Loucy (cell line): ENCODE measurements at regions not wholly inside any gene's neighbourhood (a gene's known extent, or its start where the extent isn't known, plus 50 kb on each side); places are given as distances from the start of the nearest gene placed in this dataset.

ENCODE experiments used
- H2AFZ ChIP-seq: fragments of 200-600 bp; sonication (generic); 2 replicates; pipeline ENCODE4 v1.6.0; 2016; ENCODE audit warnings: antibody characterized with exemption, mild to moderate bottlenecking, low read length, moderate library complexity
- H3F3A ChIP-seq: fragments of 200-600 bp; 2 replicates; pipeline ENCODE4 v1.6.0; 2016; ENCODE audit warnings: antibody characterized with exemption, low read depth, mild to moderate bottlenecking
- H3K27me3 ChIP-seq: fragments of 200-600 bp; sonication (generic); 2 replicates; pipeline ENCODE4 v1.6.1; 2014; ENCODE audit warnings: low read length, mild to moderate bottlenecking; ENCODE audit not compliant: insufficient read depth, poor library complexity, severe bottlenecking
- H3K36me3 ChIP-seq: fragments of 200-600 bp; sonication (generic); 2 replicates; pipeline ENCODE4 v1.6.1; 2016; ENCODE audit warnings: low read length; ENCODE audit not compliant: insufficient read depth
- H3K4me1 ChIP-seq: fragments of 200-600 bp; sonication (generic); 2 replicates; pipeline ENCODE4 v1.5.1; 2014; ENCODE audit warnings: low read length, mild to moderate bottlenecking; ENCODE audit not compliant: insufficient read depth, poor library complexity, severe bottlenecking
- H3K4me2 ChIP-seq: fragments of 200-600 bp; sonication (generic); 2 replicates; pipeline ENCODE4 v1.6.0; 2014; ENCODE audit warnings: antibody characterized with exemption, low read length, low read depth, mild to moderate bottlenecking; ENCODE audit not compliant: poor library complexity, severe bottlenecking
- H3K4me3 ChIP-seq: fragments of 200-600 bp; sonication (generic); 2 replicates; pipeline ENCODE4 v1.5.1; 2014; ENCODE audit warnings: low read length, mild to moderate bottlenecking, mixed read lengths; ENCODE audit not compliant: poor library complexity, severe bottlenecking
- H3K79me2 ChIP-seq: fragments of 200-600 bp; sonication (generic); 2 replicates; pipeline ENCODE4 v1.6.1; 2014; ENCODE audit warnings: low read length; ENCODE audit not compliant: insufficient read depth
- H3K9ac ChIP-seq: fragments of 200-600 bp; sonication (generic); 2 replicates; pipeline ENCODE4 v1.6.0; 2014; ENCODE audit warnings: mild to moderate bottlenecking, low read depth, low read length, moderate library complexity; ENCODE audit not compliant: poor library complexity, severe bottlenecking
- H3K9me2 ChIP-seq: fragments of 200-600 bp; sonication (generic); replicated peaks from 2 replicates; pipeline ENCODE4 v1.6.1; 2016; ENCODE audit warnings: low read depth, low read length, mixed read lengths
- H3K9me3 ChIP-seq: fragments of 200-600 bp; sonication (generic); 2 replicates; pipeline ENCODE4 v1.6.1; 2014; ENCODE audit warnings: mild to moderate bottlenecking, antibody characterized with exemption, low read length, low read depth; ENCODE audit not compliant: insufficient read depth
- H4K20me1 ChIP-seq: fragments of 200-600 bp; sonication (generic); 2 replicates; pipeline ENCODE4 v1.6.0; 2014; ENCODE audit warnings: antibody characterized with exemption, low read length, mild to moderate bottlenecking; ENCODE audit not compliant: insufficient read depth, poor library complexity, severe bottlenecking
- EZH2phosphoT487 ChIP-seq: fragments of 200-600 bp; IDR thresholded peaks from 2 replicates; pipeline ENCODE4 v1.6.1; 2018; ENCODE audit warnings: antibody characterized with exemption, mild to moderate bottlenecking, moderate library complexity, borderline replicate concordance
- TF ChIP-seq, protein P1 (sequence below): fragments of 200-600 bp; sonication (generic); conservative IDR thresholded peaks from 2 replicates; pipeline ENCODE4 v1.5.1; 2014; ENCODE audit warnings: mild to moderate bottlenecking, antibody characterized with exemption, low read length

DNA sequence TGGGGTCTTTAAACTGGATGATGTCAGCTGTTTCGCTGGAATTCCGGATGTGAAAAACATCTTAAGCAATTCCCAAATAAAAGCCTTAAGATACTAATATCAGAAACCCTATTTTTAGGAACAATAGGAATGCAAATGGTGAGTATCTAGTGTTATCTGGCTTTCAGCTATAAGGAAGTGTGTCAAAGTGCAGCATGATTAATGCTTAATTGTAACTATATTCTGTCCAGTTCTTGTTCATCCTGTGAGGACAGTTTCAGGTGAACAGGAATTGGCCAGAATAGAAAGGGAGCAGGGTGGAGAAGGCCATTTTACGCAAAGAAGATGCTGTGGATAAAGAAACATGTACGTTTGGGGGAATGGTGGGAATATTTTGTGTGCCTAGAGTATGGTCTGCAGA lies 108.2 kb downstream of the RASSF10 start:
- Histone ChIP-seq H3K9me2 (no peaks in the 10 kb centered on the region), H3K9ac (no peak overlapping the region), H3K4me2 (no peak overlapping the region), H4K20me1 (no peaks in the 10 kb centered on the region), H3K4me1 (peaks cover 14% of the 10 kb centered on the region), H3K79me2 (no peaks in the 10 kb centered on the region), H3K9me3 (no peaks in the 10 kb centered on the region), H3K4me3 (no peak overlapping the region), H3K27me3 (no peaks in the 10 kb centered on the region), H3F3A (no peaks in the 10 kb centered on the region), H2AFZ (no peak overlapping the region), H3K36me3 (no peaks in the 10 kb centered on the region)
- TF ChIP-seq, protein P1, sequence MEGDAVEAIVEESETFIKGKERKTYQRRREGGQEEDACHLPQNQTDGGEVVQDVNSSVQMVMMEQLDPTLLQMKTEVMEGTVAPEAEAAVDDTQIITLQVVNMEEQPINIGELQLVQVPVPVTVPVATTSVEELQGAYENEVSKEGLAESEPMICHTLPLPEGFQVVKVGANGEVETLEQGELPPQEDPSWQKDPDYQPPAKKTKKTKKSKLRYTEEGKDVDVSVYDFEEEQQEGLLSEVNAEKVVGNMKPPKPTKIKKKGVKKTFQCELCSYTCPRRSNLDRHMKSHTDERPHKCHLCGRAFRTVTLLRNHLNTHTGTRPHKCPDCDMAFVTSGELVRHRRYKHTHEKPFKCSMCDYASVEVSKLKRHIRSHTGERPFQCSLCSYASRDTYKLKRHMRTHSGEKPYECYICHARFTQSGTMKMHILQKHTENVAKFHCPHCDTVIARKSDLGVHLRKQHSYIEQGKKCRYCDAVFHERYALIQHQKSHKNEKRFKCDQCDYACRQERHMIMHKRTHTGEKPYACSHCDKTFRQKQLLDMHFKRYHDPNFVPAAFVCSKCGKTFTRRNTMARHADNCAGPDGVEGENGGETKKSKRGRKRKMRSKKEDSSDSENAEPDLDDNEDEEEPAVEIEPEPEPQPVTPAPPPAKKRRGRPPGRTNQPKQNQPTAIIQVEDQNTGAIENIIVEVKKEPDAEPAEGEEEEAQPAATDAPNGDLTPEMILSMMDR: no peak
- no peak for TF ChIP-seq EZH2phosphoT487

DNA sequence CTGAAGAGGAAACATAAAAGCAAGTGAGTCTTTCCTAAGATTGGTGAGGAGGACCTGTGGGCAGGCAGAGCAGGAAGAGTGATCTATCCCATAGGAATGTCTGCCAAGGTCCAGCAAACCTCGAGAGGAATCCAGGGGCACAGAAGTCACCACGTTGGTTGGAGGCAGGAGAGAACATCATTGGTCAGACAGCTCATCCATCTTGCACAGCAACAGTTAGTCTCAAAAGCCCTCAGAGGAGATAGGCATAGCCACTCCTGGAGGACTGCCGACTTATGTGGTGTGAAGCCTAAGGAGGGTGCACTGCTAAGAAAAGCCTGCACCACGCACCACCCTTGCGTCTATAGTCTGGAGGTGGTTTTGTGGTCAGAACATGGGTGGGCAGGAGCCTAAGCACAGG lies 109.1 kb downstream of the RASSF10 start:
- H2AFZ ChIP-seq: no peak overlapping the region
- no peaks in the 10 kb centered on the region for H3F3A ChIP-seq
- H3K4me2 ChIP-seq: no peak overlapping the region
- H4K20me1 ChIP-seq: no peaks in the 10 kb centered on the region
- H3K9me3 ChIP-seq: no peaks in the 10 kb centered on the region
- no peak for TF ChIP-seq EZH2phosphoT487
- TF ChIP-seq, protein P1: no peak
- H3K4me3 ChIP-seq: no peak overlapping the region
- H3K4me1 ChIP-seq: peaks cover 14% of the 10 kb centered on the region
- H3K79me2 ChIP-seq: no peaks in the 10 kb centered on the region
- no peaks in the 10 kb centered on the region for H3K27me3 ChIP-seq
- no peak overlapping the region for H3K9ac ChIP-seq
- no peaks in the 10 kb centered on the region for H3K36me3 ChIP-seq
- no peaks in the 10 kb centered on the region for H3K9me2 ChIP-seq

DNA sequence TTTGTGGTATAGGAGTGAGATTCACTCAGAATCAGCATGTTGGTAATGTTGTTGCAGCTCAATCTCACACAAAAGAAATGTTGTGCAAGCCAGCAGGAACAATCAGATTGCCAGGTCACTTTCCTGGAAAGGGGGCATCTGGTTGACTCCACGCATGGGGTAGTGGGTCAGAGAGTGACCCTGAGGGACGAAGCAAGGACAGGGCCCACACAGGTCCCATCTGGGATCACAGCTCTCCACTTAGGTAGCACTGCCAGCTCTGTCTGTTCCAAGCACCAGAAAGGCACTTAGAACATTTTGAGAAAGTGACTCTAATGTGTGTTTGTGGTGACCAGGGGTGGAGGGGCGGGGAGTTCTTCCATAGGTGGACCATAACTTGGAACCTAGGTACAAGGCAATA lies 109.5 kb downstream of the RASSF10 start:
- H3K4me2 ChIP-seq: no peak overlapping the region
- no peak overlapping the region for H2AFZ ChIP-seq
- H3K9ac ChIP-seq: no peak overlapping the region
- no peaks in the 10 kb centered on the region for H3F3A ChIP-seq
- no peaks in the 10 kb centered on the region for H3K9me3 ChIP-seq
- TF ChIP-seq, protein P1: no peak
- TF ChIP-seq EZH2phosphoT487: no peak
- no peaks in the 10 kb centered on the region for H3K9me2 ChIP-seq
- no peaks in the 10 kb centered on the region for H3K79me2 ChIP-seq
- peaks cover 14% of the 10 kb centered on the region for H3K4me1 ChIP-seq
- H3K36me3 ChIP-seq: no peaks in the 10 kb centered on the region
- H4K20me1 ChIP-seq: no peaks in the 10 kb centered on the region
- H3K4me3 ChIP-seq: no peak overlapping the region
- H3K27me3 ChIP-seq: no peaks in the 10 kb centered on the region
